ENCODE measurements at regions not wholly inside any gene's neighbourhood (a gene's known extent, or its start where the extent isn't known, plus 50 kb on each side); places are given as distances from the start of the nearest gene placed in this dataset. TPM values are rescaled to one million over a fixed set of nuclear protein-coding genes. Genes with fewer than 3 reads are reported as not detected.

GRCh38 chr12:79987731-79988130 is 52.8 kb upstream of the PPP1R12A start:
- Histone ChIP-seq H3K9ac (no peak overlapping the region), H2AFZ (replicated peaks) (no peak overlapping the region), H3K4me2 (no peak overlapping the region), H3K9me3 (ENCODE audit: low read depth) (no peaks in the 10 kb centered on the region), H4K20me1 (ENCODE audit: low read depth) (no peaks in the 10 kb centered on the region), H3K79me2 (ENCODE audit: low read depth) (no peaks in the 10 kb centered on the region), H3K4me3 (no peak overlapping the region), H3K27me3 (no peaks in the 10 kb centered on the region), H3K4me1 (peaks cover 7% of the 10 kb centered on the region), H3K36me3 (no peaks in the 10 kb centered on the region), H3F3A (ENCODE audit: low read depth) (no peaks in the 10 kb centered on the region), H3K27ac (no peak overlapping the region)
- Mint-ChIP-seq H3K4me1 (peaks cover 4% of the 10 kb centered on the region), H3K9me3 (no peaks in the 10 kb centered on the region), H3K27me3 (ENCODE audit: insufficient read depth, low read depth) (peaks cover 5% of the 10 kb centered on the region), H3K27ac (no peak overlapping the region), H3K36me3 (no peaks in the 10 kb centered on the region), H3K4me3 (no peak overlapping the region)
- TF ChIP-seq EZH2phosphoT487 (IDR thresholded peaks at IDR 0.05) (no peak), EZH2 (IDR thresholded peaks at IDR 0.05) (no peak), CTCF (IDR thresholded peaks at IDR 0.05) (no peak)
- DNase-seq (ENCODE audit: low spot score), result no peak

Small RNA genes in the stretch of these regions (small RNA-seq; reads per million reads assigned to genes)
- not detected for gene SNRPGP20

Measured in neural progenitor cell (in vitro differentiated cells).